DND-41 (cell line): ENCODE measurements at regions not wholly inside any gene's neighbourhood (a gene's known extent, or its start where the extent isn't known, plus 50 kb on each side); places are given as distances from the start of the nearest gene placed in this dataset.
"Not testable (repeated sequence)": the region's sequence is repeated elsewhere in the genome, so short reads cannot be mapped to it uniquely, and the experiment has no call there.

ENCODE experiments used
- ATAC-seq: fragments of 200-7000 bp; cut with Tn5 transposase; 3 replicates; pipeline ENCODE4 v1.9.1; 2021; ENCODE audit warnings: low read depth; ENCODE audit not compliant: insufficient read depth
- DNase-seq: peaks from one replicate; pipeline ENCODE4 v3.0.0-alpha.2; 2020
- H2AFZ ChIP-seq: 2 replicates; pipeline ENCODE4 v1.6.0; 2012; ENCODE audit warnings: low read depth, low read length
- H3K27ac ChIP-seq: 2 replicates; pipeline ENCODE4 v1.5.1; 2012; ENCODE audit warnings: low read length, inconsistent platforms
- H3K27me3 ChIP-seq: fragments of 200-600 bp; sonication (generic); 2 replicates; pipeline ENCODE4 v1.6.0; 2012; ENCODE audit warnings: low read length, mild to moderate bottlenecking, inconsistent platforms; ENCODE audit not compliant: insufficient read depth, poor library complexity
- H3K36me3 ChIP-seq: 2 replicates; pipeline ENCODE4 v1.5.1; 2012; ENCODE audit warnings: low read length, inconsistent platforms; ENCODE audit not compliant: insufficient read depth
- H3K4me1 ChIP-seq: 2 replicates; pipeline ENCODE4 v1.5.1; 2012; ENCODE audit warnings: mild to moderate bottlenecking, low read length; ENCODE audit not compliant: insufficient read depth
- H3K4me2 ChIP-seq: 2 replicates; pipeline ENCODE4 v1.6.0; 2012; ENCODE audit warnings: mild to moderate bottlenecking, moderate library complexity, low read length, inconsistent platforms; ENCODE audit not compliant: insufficient read depth
- H3K4me3 ChIP-seq, 2 experiments: fragments of 200-600 bp in 1 of 2; shearing (Covaris generic) in 1 of 2; 2 replicates each; pipeline ENCODE4 v1.5.1; 2012 to 2016; ENCODE audit warnings: inconsistent platforms in 2 of 2, low read length in 2 of 2, mild to moderate bottlenecking in 2 of 2, low read depth in 1 of 2, moderate library complexity in 1 of 2
- H3K79me2 ChIP-seq: 2 replicates; pipeline ENCODE4 v1.6.0; 2012; ENCODE audit warnings: low read length, inconsistent platforms; ENCODE audit not compliant: insufficient read depth
- H3K9ac ChIP-seq: 2 replicates; pipeline ENCODE4 v1.6.0; 2012; ENCODE audit warnings: low read depth, mild to moderate bottlenecking, inconsistent platforms, low read length, moderate library complexity
- H3K9me3 ChIP-seq: 2 replicates; pipeline ENCODE4 v1.5.1; 2012; ENCODE audit warnings: low read length, moderate library complexity, mild to moderate bottlenecking, inconsistent platforms; ENCODE audit not compliant: insufficient read depth, severe bottlenecking
- H4K20me1 ChIP-seq: 2 replicates; pipeline ENCODE4 v1.6.0; 2012; ENCODE audit warnings: low read length; ENCODE audit not compliant: insufficient read depth
- EZH2 ChIP-seq: IDR thresholded peaks from 3 replicates; pipeline ENCODE4 v1.6.1; 2012; ENCODE audit warnings: borderline replicate concordance, low read depth, mild to moderate bottlenecking, moderate library complexity, low read length, inconsistent platforms; ENCODE audit not compliant: severe bottlenecking
- TF ChIP-seq, protein P1 (sequence below): IDR thresholded peaks from 2 replicates; pipeline ENCODE4 v1.5.1; 2012; ENCODE audit warnings: borderline replicate concordance, low read length, moderate library complexity, mild to moderate bottlenecking; ENCODE audit not compliant: poor library complexity, severe bottlenecking; ENCODE audit errors: extremely low read depth

DNA sequence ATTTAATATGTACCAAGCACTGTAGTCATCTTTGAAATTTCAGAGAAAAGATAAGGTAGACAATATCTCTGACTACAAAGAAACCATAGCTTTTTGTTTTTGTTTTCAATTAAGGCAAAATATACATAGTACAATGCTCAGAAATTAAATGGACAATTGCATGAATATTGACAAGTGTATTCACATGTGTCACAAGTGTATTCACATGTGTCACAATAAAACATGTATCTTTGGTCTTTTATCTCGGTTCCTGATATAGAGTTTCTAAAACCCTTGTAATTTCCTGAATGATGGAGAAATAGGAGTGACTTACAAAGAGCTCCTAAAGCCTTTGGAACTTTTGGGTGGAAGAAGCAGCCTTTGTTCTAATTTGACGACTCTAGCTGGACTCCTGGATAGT lies 756.4 kb downstream of the EPHA4 start:
- TF ChIP-seq, protein P1, sequence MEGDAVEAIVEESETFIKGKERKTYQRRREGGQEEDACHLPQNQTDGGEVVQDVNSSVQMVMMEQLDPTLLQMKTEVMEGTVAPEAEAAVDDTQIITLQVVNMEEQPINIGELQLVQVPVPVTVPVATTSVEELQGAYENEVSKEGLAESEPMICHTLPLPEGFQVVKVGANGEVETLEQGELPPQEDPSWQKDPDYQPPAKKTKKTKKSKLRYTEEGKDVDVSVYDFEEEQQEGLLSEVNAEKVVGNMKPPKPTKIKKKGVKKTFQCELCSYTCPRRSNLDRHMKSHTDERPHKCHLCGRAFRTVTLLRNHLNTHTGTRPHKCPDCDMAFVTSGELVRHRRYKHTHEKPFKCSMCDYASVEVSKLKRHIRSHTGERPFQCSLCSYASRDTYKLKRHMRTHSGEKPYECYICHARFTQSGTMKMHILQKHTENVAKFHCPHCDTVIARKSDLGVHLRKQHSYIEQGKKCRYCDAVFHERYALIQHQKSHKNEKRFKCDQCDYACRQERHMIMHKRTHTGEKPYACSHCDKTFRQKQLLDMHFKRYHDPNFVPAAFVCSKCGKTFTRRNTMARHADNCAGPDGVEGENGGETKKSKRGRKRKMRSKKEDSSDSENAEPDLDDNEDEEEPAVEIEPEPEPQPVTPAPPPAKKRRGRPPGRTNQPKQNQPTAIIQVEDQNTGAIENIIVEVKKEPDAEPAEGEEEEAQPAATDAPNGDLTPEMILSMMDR = no peak
- TF ChIP-seq EZH2 = no peak
- ATAC-seq (no peak), DNase-seq (no peak)
- Histone ChIP-seq H3K4me3 (no peak overlapping the region), H3K36me3 (no peaks in the 10 kb centered on the region), H3K4me1 (no peaks in the 10 kb centered on the region), H4K20me1 (no peaks in the 10 kb centered on the region), H3K79me2 (no peaks in the 10 kb centered on the region), H3K4me2 (no peak overlapping the region), H3K9me3 (no peaks in the 10 kb centered on the region), H3K27ac (no peak overlapping the region), H2AFZ (no peak overlapping the region), H3K27me3 (no peaks in the 10 kb centered on the region), H3K9ac (no peak overlapping the region)

DNA sequence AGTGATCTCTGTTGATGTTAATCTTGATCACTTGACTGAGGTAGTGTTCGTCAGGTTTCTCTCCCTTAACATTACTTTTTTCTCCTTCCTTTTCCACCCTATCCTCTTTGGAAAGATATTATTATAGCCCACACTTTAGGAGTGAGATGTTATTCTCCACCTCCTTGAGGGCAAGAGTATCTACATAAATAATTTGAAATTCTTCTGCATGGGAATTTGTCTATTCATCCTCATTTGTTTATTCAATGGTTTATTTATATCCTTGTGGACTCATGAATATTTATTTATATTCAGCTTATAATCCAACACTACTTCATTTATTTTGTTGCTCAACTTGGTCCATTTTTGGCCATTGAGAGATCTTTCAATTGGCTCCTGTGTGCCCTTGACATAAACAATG lies 750.4 kb downstream of the EPHA4 start:
- Histone ChIP-seq H3K27ac (no peak overlapping the region), H2AFZ (no peak overlapping the region), H3K79me2 (no peaks in the 10 kb centered on the region), H3K9ac (no peak overlapping the region), H3K4me1 (no peaks in the 10 kb centered on the region), H3K4me2 (no peak overlapping the region), H4K20me1 (no peaks in the 10 kb centered on the region), H3K4me3 (no peak overlapping the region), H3K9me3 (no peaks in the 10 kb centered on the region), H3K27me3 (no peaks in the 10 kb centered on the region), H3K36me3 (no peaks in the 10 kb centered on the region)
- no peak for DNase-seq
- no peak for ATAC-seq
- TF ChIP-seq, protein P1 = no peak
- TF ChIP-seq EZH2 = no peak

DNA sequence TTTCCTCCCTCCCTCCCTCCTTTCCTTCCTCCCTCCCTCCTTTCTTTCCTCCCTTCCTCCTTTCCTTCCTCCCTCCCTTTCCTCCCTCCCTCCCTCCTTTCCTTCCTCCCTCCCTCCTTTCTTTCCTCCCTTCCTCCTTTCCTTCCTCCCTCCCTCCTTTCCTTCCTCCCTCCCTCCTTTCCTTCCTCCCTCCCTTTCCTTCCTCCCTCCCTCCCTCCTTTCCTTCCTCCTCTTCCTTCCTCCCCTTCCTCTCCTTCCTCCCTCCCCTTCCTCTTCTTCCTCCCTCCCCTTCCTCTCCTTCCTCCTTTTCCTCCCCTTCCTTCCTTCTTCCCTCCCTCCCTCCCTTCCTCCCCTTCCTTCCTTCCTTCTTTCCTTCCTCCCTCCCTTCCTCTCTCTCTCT lies 748.5 kb downstream of the EPHA4 start:
- H3K9ac ChIP-seq, H3K27me3 ChIP-seq, H2AFZ ChIP-seq, H3K79me2 ChIP-seq, H3K4me1 ChIP-seq, ATAC-seq, DNase-seq, H3K9me3 ChIP-seq, H3K4me2 ChIP-seq, H4K20me1 ChIP-seq, H3K27ac ChIP-seq, H3K4me3 ChIP-seq, H3K36me3 ChIP-seq: not testable (repeated sequence)

DNA sequence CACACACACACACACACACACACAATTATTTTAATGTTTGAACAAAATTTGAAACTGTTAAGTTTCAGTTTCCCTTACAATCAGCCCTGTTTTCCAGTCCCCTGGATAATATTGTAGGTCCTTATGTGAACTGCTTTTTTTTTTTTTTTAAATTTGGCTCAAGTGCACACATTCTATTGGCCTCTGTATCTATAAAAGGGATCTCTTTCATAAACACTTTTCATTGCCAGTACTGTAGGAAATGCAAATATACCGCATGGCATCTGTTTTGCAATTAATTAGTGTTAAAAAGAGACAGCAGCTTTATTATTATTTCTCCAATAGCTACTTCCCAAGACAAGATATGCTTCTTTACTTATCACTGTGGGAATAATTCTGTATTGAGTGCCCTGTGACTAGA lies 738.7 kb downstream of the EPHA4 start:
- H3K4me1 ChIP-seq = no peaks in the 10 kb centered on the region
- H2AFZ ChIP-seq = no peak overlapping the region
- H3K9me3 ChIP-seq = no peaks in the 10 kb centered on the region
- H4K20me1 ChIP-seq = no peaks in the 10 kb centered on the region
- H3K79me2 ChIP-seq = no peaks in the 10 kb centered on the region
- no peak for TF ChIP-seq EZH2
- TF ChIP-seq, protein P1 = no peak
- ATAC-seq (no peak), DNase-seq (no peak)
- no peaks in the 10 kb centered on the region for H3K27me3 ChIP-seq
- H3K27ac ChIP-seq = no peak overlapping the region
- H3K4me3 ChIP-seq = no peak overlapping the region
- H3K9ac ChIP-seq = no peak overlapping the region
- no peaks in the 10 kb centered on the region for H3K36me3 ChIP-seq
- no peak overlapping the region for H3K4me2 ChIP-seq
